Keratinocyte (primary cell): ENCODE measurements at regions not wholly inside any gene's neighbourhood (a gene's known extent, or its start where the extent isn't known, plus 50 kb on each side); places are given as distances from the start of the nearest gene placed in this dataset.

ENCODE experiments used
- DNase-seq: peaks from one replicate; pipeline ENCODE4 v3.0.0-alpha.2; 2011; ENCODE audit warnings: low read depth, missing footprints, low spot score
- FAIRE-seq: peaks from 2 replicates; lab custom pipeline; 2011; peaks lifted over from hg19 to GRCh38; lab: Jason Lieb, UNC
- H2AFZ ChIP-seq: 2 replicates; pipeline ENCODE4 v1.6.0; 2012; ENCODE audit warnings: low read length, control low read depth, inconsistent platforms; ENCODE audit not compliant: control insufficient read depth
- H3K27ac ChIP-seq: 2 replicates; pipeline ENCODE4 v1.5.1; 2011; ENCODE audit warnings: low read length; ENCODE audit not compliant: control insufficient read depth, insufficient read depth
- H3K27me3 ChIP-seq: 3 replicates; pipeline ENCODE4 v1.6.0; 2011; ENCODE audit warnings: low read length; ENCODE audit not compliant: control insufficient read depth, insufficient read depth; ENCODE audit errors: extremely low read depth
- H3K36me3 ChIP-seq, 2 experiments: 2 replicates in 1 of 2; 3 replicates in 1 of 2; pipeline ENCODE4 v1.5.1; 2011; ENCODE audit warnings: low read length in 2 of 2, mild to moderate bottlenecking in 1 of 2; ENCODE audit not compliant: control insufficient read depth in 2 of 2, insufficient read depth in 2 of 2; ENCODE audit errors: extremely low read depth in 1 of 2
- H3K4me1 ChIP-seq: 3 replicates; pipeline ENCODE4 v1.5.1; 2011; ENCODE audit warnings: low read length; ENCODE audit not compliant: control insufficient read depth, insufficient read depth; ENCODE audit errors: extremely low read depth
- H3K4me2 ChIP-seq: 3 replicates; pipeline ENCODE4 v1.6.0; 2011; ENCODE audit warnings: low read depth, low read length; ENCODE audit not compliant: control insufficient read depth, insufficient read depth; ENCODE audit errors: extremely low read depth
- H3K4me3 ChIP-seq, 3 experiments: fragments of 200-600 bp in 1 of 3; sonication (generic) in 1 of 3; 2 replicates in 2 of 3; 3 replicates in 1 of 3; pipeline ENCODE4 v1.5.1; 2011 to 2016; ENCODE audit warnings: low read length in 3 of 3, mild to moderate bottlenecking in 3 of 3, control low read depth in 2 of 3, inconsistent platforms in 1 of 3, low read depth in 1 of 3, mixed read lengths in 1 of 3, mixed run types in 1 of 3, moderate library complexity in 1 of 3; ENCODE audit not compliant: control insufficient read depth in 2 of 3, insufficient read depth in 2 of 3; ENCODE audit errors: extremely low read depth in 1 of 3
- H3K79me2 ChIP-seq: 2 replicates; pipeline ENCODE4 v1.6.0; 2012; ENCODE audit warnings: low read length; ENCODE audit not compliant: control insufficient read depth, insufficient read depth
- H3K9ac ChIP-seq: 3 replicates; pipeline ENCODE4 v1.6.0; 2011; ENCODE audit warnings: low read length; ENCODE audit not compliant: control insufficient read depth, insufficient read depth; ENCODE audit errors: extremely low read depth
- H3K9me1 ChIP-seq: 3 replicates; pipeline ENCODE4 v1.6.0; 2011; ENCODE audit warnings: low read length; ENCODE audit not compliant: control insufficient read depth, insufficient read depth; ENCODE audit errors: extremely low read depth
- H3K9me3 ChIP-seq: 2 replicates; pipeline ENCODE4 v1.5.1; 2012; ENCODE audit warnings: low read depth, low read length; ENCODE audit not compliant: control insufficient read depth
- H4K20me1 ChIP-seq: 3 replicates; pipeline ENCODE4 v1.6.0; 2011; ENCODE audit warnings: low read length; ENCODE audit not compliant: control insufficient read depth, insufficient read depth; ENCODE audit errors: extremely low read depth
- CTCF ChIP-seq, 3 experiments: IDR thresholded peaks in 1 of 3; conservative IDR thresholded peaks in 1 of 3; optimal IDR thresholded peaks in 1 of 3; 2 replicates in 2 of 3; 3 replicates in 1 of 3; pipeline versions ENCODE3 to v1.5.1; 2011; ENCODE audit warnings: low read length in 3 of 3, mild to moderate bottlenecking in 3 of 3, moderate library complexity in 2 of 3, control low read depth in 1 of 3, inconsistent platforms in 1 of 3; ENCODE audit not compliant: insufficient read depth in 2 of 3; ENCODE audit errors: extremely low read depth in 1 of 3
- EZH2 ChIP-seq: IDR thresholded peaks from one replicate; pipeline ENCODE4 v1.6.1; 2012; ENCODE audit warnings: inconsistent platforms, mild to moderate bottlenecking, low read length, moderate library complexity
- dilution Hi-C: fragments of 300-500 bp; cut with MboI; formaldehyde crosslinking; loops from one replicate; pipeline ENCODE4 v1.7.0; 2020; ENCODE audit warnings: low sequenced_read_pairs; ENCODE audit not compliant: extremely low pct_ligation_motif_present

- H4K20me1 ChIP-seq, result no peaks in the 10 kb centered on the region
- no peak overlapping the region for H3K4me2 ChIP-seq
- no peaks in the 10 kb centered on the region for H3K9me3 ChIP-seq
- H3K4me1 ChIP-seq, result no peaks in the 10 kb centered on the region
- no peaks in the 10 kb centered on the region for H3K27me3 ChIP-seq
- no peak overlapping the region for H3K27ac ChIP-seq
- H3K36me3 ChIP-seq, result no peaks in the 10 kb centered on the region
- dilution Hi-C loops, result no loop called here
- H3K9me1 ChIP-seq, result no peaks in the 10 kb centered on the region
- no peaks in the 10 kb centered on the region for H3K79me2 ChIP-seq
- no peak overlapping the region for H3K9ac ChIP-seq
- no peak for TF ChIP-seq CTCF (optimal IDR thresholded peaks at IDR 0.05 in 1 of 3, IDR thresholded peaks at IDR 0.05 in 1 of 3, conservative IDR thresholded peaks at IDR 0.05 in 1 of 3; ENCODE audit: extremely low read depth in 1 of 3, insufficient read depth in 2 of 3, low read length in 3 of 3)
- DNase-seq (no peak), FAIRE-seq (no peak)
- no peak overlapping the region for H3K4me3 ChIP-seq
- H2AFZ ChIP-seq, result no peak overlapping the region
Observed at GRCh38 chr12:127469331-127469730, 797.6 kb upstream of the TMEM132C start.

- H3K4me2 ChIP-seq, result no peak overlapping the region
- no peak overlapping the region for H3K9ac ChIP-seq
- no peaks in the 10 kb centered on the region for H3K79me2 ChIP-seq
- no peaks in the 10 kb centered on the region for H3K9me1 ChIP-seq
- no peaks in the 10 kb centered on the region for H4K20me1 ChIP-seq
- no peak overlapping the region for H3K4me3 ChIP-seq
- DNase-seq (no peak), FAIRE-seq (no peak)
- H3K36me3 ChIP-seq, result no peaks in the 10 kb centered on the region
- TF ChIP-seq CTCF (optimal IDR thresholded peaks at IDR 0.05 in 1 of 3, IDR thresholded peaks at IDR 0.05 in 1 of 3, conservative IDR thresholded peaks at IDR 0.05 in 1 of 3; ENCODE audit: extremely low read depth in 1 of 3, insufficient read depth in 2 of 3, low read length in 3 of 3) (no peak), EZH2 (no peak)
- H2AFZ ChIP-seq, result no peak overlapping the region
- H3K4me1 ChIP-seq, result no peaks in the 10 kb centered on the region
- no peak overlapping the region for H3K27ac ChIP-seq
- dilution Hi-C loops, result no loop called here
- H3K27me3 ChIP-seq, result no peaks in the 10 kb centered on the region
- no peaks in the 10 kb centered on the region for H3K9me3 ChIP-seq
Observed at GRCh38 chr12:127473766-127474165, 793.2 kb upstream of the TMEM132C start.
